ENCODE measurements at regions not wholly inside any gene's neighbourhood (a gene's known extent, or its start where the extent isn't known, plus 50 kb on each side); places are given as distances from the start of the nearest gene placed in this dataset.

- no peak for DNase-seq
- no peaks in the 10 kb centered on the region for H3K36me3 ChIP-seq
- 81 to 96% (median 91%) methylated on average over 6 of the region's 6 CpGs for WGBS, 5 donors
- H3K4me1 ChIP-seq: no peaks in the 10 kb centered on the region
- no peak overlapping the region for H3K27ac ChIP-seq
- no peaks in the 10 kb centered on the region for H3K9me3 ChIP-seq
- TF ChIP-seq POLR2A (IDR thresholded peaks at IDR 0.05) (no peak), POLR2AphosphoS5 (IDR thresholded peaks at IDR 0.05) (no peak), CTCF (IDR thresholded peaks at IDR 0.05 in 8 of 11, conservative IDR thresholded peaks at IDR 0.05 in 3 of 11) (no peak)
- no peaks in the 10 kb centered on the region for H3K27me3 ChIP-seq (replicated peaks in 1 of 7)
- intact Hi-C loops (cut with DNase I; ENCODE audit: low total_unique reads): no loop called here
- H3K4me3 ChIP-seq: no peak overlapping the region
Measured at GRCh38 chr13:79673310-79673992, 192.5 kb downstream of the NDFIP2 start.

GRCh38 chr13:79671420-79671819 is 190.5 kb downstream of the NDFIP2 start:
- DNase-seq: no peak
- Histone ChIP-seq H3K36me3 (no peaks in the 10 kb centered on the region), H3K27me3 (replicated peaks in 1 of 7) (no peaks in the 10 kb centered on the region), H3K27ac (no peak overlapping the region), H3K9me3 (no peaks in the 10 kb centered on the region), H3K4me1 (no peaks in the 10 kb centered on the region), H3K4me3 (no peak overlapping the region)
- TF ChIP-seq CTCF (IDR thresholded peaks at IDR 0.05 in 8 of 11, conservative IDR thresholded peaks at IDR 0.05 in 3 of 11) (no peak), POLR2A (IDR thresholded peaks at IDR 0.05) (no peak), POLR2AphosphoS5 (IDR thresholded peaks at IDR 0.05) (no peak)
- intact Hi-C loops (cut with DNase I; ENCODE audit: low total_unique reads): no loop called here
- 34 to 65% (median 44%) methylated on average over 2 of the region's 2 CpGs for WGBS, 5 donors

- no peak for DNase-seq
- Histone ChIP-seq H3K27me3 (replicated peaks in 1 of 7) (no peaks in the 10 kb centered on the region), H3K4me3 (no peak overlapping the region), H3K9me3 (no peaks in the 10 kb centered on the region), H3K27ac (no peak overlapping the region), H3K36me3 (no peaks in the 10 kb centered on the region), H3K4me1 (no peaks in the 10 kb centered on the region)
- no peak for TF ChIP-seq CTCF (IDR thresholded peaks at IDR 0.05 in 8 of 11, conservative IDR thresholded peaks at IDR 0.05 in 3 of 11)
- no peak for TF ChIP-seq POLR2AphosphoS5 (IDR thresholded peaks at IDR 0.05)
- TF ChIP-seq POLR2A (IDR thresholded peaks at IDR 0.05): no peak
- intact Hi-C loops (cut with DNase I; ENCODE audit: low total_unique reads): no loop called here
- WGBS, 5 donors: 49 to 69% (median 58%) methylated on average over 2 of the region's 2 CpGs
Measured at GRCh38 chr13:79668201-79668752, 187.3 kb downstream of the NDFIP2 start.

GRCh38 chr13:79667771-79668170 is 186.8 kb downstream of the NDFIP2 start:
- Histone ChIP-seq H3K36me3 (no peaks in the 10 kb centered on the region), H3K27me3 (replicated peaks in 1 of 7) (no peaks in the 10 kb centered on the region), H3K4me1 (no peaks in the 10 kb centered on the region), H3K27ac (no peak overlapping the region), H3K4me3 (no peak overlapping the region), H3K9me3 (no peaks in the 10 kb centered on the region)
- DNase-seq: no peak
- intact Hi-C loops (cut with DNase I; ENCODE audit: low total_unique reads): no loop called here
- WGBS, 5 donors: 77 to 90% (median 85%) methylated on average over 2 of the region's 2 CpGs
- no peak for TF ChIP-seq CTCF (IDR thresholded peaks at IDR 0.05 in 8 of 11, conservative IDR thresholded peaks at IDR 0.05 in 3 of 11)
- TF ChIP-seq POLR2AphosphoS5 (IDR thresholded peaks at IDR 0.05): no peak
- TF ChIP-seq POLR2A (IDR thresholded peaks at IDR 0.05): no peak

All from spleen (tissue), 11 donors.